Neural cell (in vitro differentiated cells): ENCODE measurements at regions not wholly inside any gene's neighbourhood (a gene's known extent, or its start where the extent isn't known, plus 50 kb on each side); places are given as distances from the start of the nearest gene placed in this dataset.

Experiments
- EZH2 ChIP-seq: fragments of 200-600, 300-800 bp; shearing (Covaris generic), sonication (generic); IDR thresholded peaks from 2 replicates; pipeline ENCODE4 v1.6.1; 2014; ENCODE audit warnings: antibody characterized with exemption, low read length, borderline replicate concordance, mild to moderate bottlenecking; ENCODE audit not compliant: insufficient read depth, poor library complexity, severe bottlenecking
- POLR2AphosphoS5 ChIP-seq: IDR thresholded peaks from 2 replicates; pipeline ENCODE4 v1.6.1; 2012

- TF ChIP-seq EZH2 (no peak), POLR2AphosphoS5 (no peak)
These were observed 122.7 kb upstream of the RIPOR2 start for GRCh38 chr6:25058441-25058840.
